GM18907 (cell line): ENCODE measurements at regions not wholly inside any gene's neighbourhood (a gene's known extent, or its start where the extent isn't known, plus 50 kb on each side); places are given as distances from the start of the nearest gene placed in this dataset.
"Not testable (repeated sequence)": the region's sequence is repeated elsewhere in the genome, so short reads cannot be mapped to it uniquely, and the experiment has no call there.

Experiments
- ATAC-seq: cut with Tn5 transposase; IDR thresholded peaks from one replicate; pipeline ENCODE4 v1.9.1; 2021; ENCODE audit warnings: mild to moderate bottlenecking, moderate library complexity; ENCODE audit not compliant: unreplicated experiment

GRCh38 chr1:184821658-184822057, 67.0 kb upstream of the EDEM3 start:
- ATAC-seq: no peak

GRCh38 chr1:184820956-184821355, 66.3 kb upstream of the EDEM3 start:
- ATAC-seq: no peak

GRCh38 chr1:184820218-184820750, 65.6 kb upstream of the EDEM3 start:
- no peak for ATAC-seq

GRCh38 chr1:184818646-184819045, 64.0 kb upstream of the EDEM3 start:
- no peak for ATAC-seq

GRCh38 chr1:184817003-184817402, 62.3 kb upstream of the EDEM3 start:
- not testable (repeated sequence) for ATAC-seq

GRCh38 chr1:184813528-184814089, 59.0 kb upstream of the EDEM3 start:
- ATAC-seq: no peak

GRCh38 chr1:184811439-184812111, 56.9 kb upstream of the EDEM3 start:
- ATAC-seq: no peak

- ATAC-seq: no peak
These were observed 56.2 kb upstream of the EDEM3 start for GRCh38 chr1:184810735-184811343.

GRCh38 chr1:184806296-184806721, 51.7 kb upstream of the EDEM3 start:
- ATAC-seq: no peak

GRCh38 chr1:184805667-184806295, 51.1 kb upstream of the EDEM3 start:
- ATAC-seq: peak; percentile 90
